ENCODE measurements at regions not wholly inside any gene's neighbourhood (a gene's known extent, or its start where the extent isn't known, plus 50 kb on each side); places are given as distances from the start of the nearest gene placed in this dataset.

GRCh38 chr6:44062771-44063560 lies 64.3 kb downstream of the MRPL14 start:
- no peak for DNase-seq

GRCh38 chr6:44062105-44062770 lies 65.0 kb downstream of the MRPL14 start:
- no peak for DNase-seq

GRCh38 chr6:44061375-44062104 lies 65.7 kb downstream of the MRPL14 start:
- peak; percentile 66 for DNase-seq

GRCh38 chr6:44060612-44061374 lies 66.5 kb downstream of the MRPL14 start:
- DNase-seq, result no peak

GRCh38 chr6:44059359-44060346 lies 67.6 kb downstream of the MRPL14 start:
- peak; percentile 78 for DNase-seq

DNA sequence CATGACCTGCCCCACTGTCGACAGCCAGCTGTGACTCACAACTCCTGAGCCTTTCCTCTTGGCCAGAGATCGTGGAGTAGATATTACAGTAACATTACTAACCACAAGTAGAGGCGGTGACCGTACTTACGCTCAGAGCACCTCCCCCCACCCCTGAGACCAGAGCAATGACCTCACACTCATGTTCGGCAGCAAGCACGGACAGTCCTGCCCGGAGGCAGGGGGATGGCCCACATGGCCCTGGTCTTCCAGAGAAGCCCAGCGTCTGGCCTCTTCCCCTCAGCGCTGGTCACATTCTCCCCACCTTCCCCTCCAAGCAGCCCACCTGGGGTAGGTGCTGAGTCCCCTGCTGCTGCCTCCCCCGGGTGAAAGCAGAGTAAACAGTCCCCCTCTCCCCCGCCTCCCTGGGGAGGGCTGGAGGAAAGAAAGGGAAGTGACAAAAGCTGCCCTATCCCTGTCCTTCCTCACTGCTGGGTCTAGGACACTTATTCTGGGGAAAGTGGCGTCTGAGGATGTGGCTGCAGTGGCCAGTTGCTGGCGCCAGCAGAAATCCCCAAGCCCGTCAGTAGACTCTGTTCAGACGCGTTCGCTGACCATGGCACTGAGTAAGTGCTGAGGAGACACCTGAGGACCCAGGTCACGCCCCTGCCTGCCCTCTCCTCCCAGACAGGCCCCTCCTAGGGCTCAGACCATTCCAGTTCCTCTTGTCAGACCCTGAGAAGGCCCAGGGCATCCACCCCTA lies 68.5 kb downstream of the MRPL14 start:
- peak; percentile 98 for DNase-seq

DNA sequence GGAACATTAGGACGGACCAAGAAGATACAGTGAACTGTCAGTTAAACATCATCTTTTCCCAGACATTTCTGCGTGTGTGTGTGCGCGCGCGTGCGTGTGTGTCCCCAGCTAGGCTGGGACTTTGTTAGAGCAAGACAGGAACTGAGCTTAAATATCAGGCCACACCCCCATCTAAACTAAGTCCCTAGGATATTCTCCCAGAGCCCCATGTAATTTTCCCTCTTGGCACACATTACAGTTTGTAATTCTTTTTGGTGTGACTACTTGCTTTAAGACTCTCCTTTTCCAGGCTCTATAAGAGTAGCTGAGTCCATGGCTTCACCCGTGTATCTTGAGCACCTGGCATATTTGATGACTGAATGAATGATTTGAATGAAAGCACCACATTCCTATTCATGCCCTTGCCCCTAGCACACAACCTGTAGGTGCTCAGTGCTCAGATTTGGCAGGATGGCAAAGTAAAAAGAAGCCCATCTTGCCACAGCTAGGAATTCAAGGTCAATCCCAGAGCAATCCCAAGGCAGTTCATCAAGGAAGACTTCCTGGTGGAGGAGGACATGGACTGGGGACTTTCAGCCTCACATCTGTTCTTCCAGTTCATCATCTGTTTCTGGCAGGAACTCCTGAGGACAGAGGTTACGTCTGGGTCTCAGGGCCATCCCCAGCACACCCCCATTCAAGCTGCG lies 69.2 kb downstream of the MRPL14 start:
- no peak for DNase-seq

DNA sequence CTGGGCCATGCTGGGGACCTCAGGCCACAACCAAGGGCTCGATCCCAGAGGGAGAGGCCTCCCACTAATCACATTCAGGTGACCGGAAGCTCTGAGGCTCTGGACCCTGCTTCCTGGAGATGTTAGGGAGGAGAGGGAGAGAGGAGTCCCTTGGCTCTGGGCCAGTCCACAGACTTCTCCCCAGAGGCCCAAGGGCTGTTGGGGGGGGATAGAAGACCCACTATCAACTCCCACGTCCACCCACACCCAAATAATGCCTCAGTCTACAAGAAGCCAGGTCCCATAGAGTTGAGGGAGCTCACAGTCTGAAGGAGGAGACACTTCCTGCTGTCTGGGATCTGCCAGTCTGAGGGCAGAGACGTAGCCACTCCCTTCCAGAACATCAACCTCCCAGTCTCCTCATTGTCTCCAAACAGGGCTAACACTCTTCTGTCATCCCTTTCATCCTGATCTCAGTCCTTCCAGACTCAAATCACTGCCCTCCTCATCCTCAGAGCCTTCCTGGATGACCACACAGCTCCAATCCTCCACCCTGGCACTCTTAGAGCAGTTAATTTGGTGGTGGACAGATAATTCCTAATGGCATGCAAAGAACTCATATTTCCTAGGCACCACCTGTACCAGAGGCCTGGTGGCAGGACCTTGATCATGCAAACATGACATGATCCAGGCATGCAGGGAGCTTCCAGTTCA lies 69.9 kb downstream of the MRPL14 start:
- DNase-seq, result no peak

DNA sequence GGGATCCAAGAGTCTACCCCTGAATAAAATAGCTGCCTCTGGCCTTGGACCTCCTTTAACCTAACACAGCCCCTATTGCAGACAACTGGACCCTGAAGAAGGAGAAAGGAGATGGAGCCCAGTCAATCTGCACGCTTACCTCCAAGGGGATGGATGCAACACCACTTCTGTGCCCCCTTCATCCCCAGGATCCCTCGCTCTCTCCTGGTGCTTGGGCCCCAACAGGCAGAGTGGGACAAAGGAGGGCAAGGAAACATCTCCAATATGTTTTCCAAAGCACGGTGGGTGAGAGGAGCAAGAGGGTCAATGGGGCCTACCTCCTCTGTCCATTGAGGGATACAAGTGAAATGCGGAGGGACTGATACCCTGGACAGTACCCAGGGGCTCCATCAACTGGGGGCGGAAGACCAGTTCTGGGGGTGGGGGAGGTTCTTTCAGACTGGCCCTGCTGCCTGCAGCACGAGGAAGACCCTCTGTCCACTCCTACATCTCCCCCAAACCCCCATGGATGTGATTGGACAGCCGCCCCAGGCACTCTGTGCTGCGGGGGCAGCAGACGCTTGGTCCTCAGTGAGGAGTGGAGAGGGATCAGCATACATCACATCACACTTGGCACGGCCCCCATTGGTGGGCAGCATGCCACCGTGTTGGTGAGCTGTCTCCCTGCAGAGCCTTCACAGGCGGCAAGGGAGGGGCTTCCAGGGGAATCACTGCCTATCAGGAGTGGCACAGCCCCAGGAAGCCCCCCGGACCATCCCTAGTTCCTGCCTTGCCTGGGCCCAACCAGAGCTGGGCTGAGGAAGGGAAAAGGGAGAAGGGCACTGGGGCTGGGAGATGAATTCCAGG lies 70.6 kb downstream of the MRPL14 start:
- DNase-seq, result peak; percentile 55

GRCh38 chr6:44054721-44055559 lies 72.3 kb downstream of the MRPL14 start:
- DNase-seq, result peak; percentile 68

- peak; percentile 93 for DNase-seq
Observed at GRCh38 chr6:44053760-44054556, 73.3 kb downstream of the MRPL14 start.

- DNase-seq, result no peak
Observed at GRCh38 chr6:44053106-44053756, 74.0 kb downstream of the MRPL14 start.

DNA sequence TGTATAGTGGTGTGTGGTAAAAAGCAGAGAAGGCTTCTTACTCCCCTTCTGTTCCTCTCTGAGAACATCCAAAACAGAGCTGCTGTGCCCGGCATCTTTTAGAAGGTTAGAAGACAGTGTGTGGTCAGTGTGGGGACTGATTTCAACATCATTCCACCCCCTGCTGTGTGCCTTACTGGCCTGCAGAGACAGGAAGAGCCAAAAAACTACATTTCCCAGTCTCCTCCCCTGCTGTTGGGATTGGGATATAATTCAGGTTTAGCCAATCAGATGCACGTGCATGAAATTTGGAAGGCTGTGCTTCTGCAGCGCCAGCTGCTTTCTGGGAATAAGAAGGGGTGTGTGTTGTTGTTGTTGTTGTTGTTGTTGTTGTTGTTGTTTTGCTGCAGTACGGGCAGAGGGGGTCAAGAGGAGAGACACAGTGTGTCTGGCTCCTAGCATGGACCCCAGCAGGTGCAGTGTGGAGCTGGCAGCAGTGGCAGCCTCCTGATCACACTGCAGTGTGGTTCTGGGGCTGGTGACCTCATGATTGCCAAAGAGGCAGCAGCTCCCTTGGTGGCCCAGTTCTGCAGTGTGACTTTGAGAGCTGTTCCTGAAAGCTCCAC lies 74.7 kb downstream of the MRPL14 start:
- DNase-seq, result peak; percentile 41

- peak; percentile 78 for DNase-seq
Observed at GRCh38 chr6:44051515-44051914, 75.7 kb downstream of the MRPL14 start.

DNA sequence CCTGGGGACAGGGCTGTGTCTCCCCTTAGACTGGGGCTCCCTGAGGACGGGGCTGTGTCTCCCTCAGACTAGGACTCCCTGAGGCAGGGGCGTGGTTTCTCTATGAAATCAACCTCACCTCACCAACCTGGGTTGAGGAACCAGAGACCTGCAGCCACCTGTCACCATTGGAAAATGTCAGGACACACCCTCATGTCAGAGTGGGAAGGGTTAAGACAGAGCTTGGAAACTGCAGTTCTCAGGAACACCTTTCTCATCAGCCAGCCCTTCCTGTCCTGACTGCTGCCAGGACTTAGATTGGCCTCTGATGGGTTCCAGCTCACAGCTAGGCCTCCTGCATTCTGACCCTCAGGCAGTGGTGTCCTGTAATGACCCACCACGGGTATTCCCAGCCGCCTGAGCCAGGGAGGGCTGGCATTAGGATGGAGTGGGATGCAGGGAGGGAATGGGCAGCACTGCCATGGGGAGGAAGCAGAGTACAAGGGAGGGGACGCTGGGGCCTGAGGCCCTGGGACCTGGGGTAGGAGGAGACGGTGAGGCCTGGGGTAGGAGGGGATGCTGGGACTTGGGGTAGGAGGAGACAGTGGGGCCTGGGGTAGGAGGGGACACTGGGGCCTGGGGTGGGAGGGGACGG lies 76.3 kb downstream of the MRPL14 start:
- DNase-seq, result no peak
